ENCODE measurements at regions not wholly inside any gene's neighbourhood (a gene's known extent, or its start where the extent isn't known, plus 50 kb on each side); places are given as distances from the start of the nearest gene placed in this dataset.

GRCh38 chr16:6349725-6350124, 982.9 kb upstream of the RBFOX1 start:
- DNase-seq, result no peak

- no peak for DNase-seq
These were observed 987.6 kb upstream of the RBFOX1 start for GRCh38 chr16:6345090-6345489.

DNA sequence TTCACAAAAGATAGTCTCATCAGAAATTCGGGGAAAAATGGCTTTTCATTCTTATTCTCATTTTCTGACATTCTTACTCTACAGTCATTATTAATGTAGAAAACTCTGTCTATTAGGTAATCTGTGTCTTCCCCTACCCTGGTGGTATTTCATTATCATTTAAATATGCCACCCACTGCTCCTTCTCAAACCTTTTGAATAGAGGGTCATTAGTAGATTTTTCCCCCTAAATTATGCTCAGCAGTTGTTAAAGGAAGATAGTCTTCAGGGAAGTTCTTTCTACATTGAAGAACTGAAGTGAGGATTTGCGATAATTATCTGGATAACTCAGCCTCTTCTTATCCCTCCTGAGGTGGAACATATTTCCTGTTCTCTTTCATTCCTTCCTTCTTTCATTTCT, 989.5 kb upstream of the RBFOX1 start:
- no peak for DNase-seq

- DNase-seq, result no peak
These were observed 990.7 kb upstream of the RBFOX1 start for GRCh38 chr16:6341981-6342380.

- DNase-seq, result no peak
These were observed 997.6 kb upstream of the RBFOX1 start for GRCh38 chr16:6335072-6335471.

- DNase-seq, result no peak
These were observed 1000.9 kb upstream of the RBFOX1 start for GRCh38 chr16:6331770-6332169.

GRCh38 chr16:6317934-6318333, 1014.7 kb upstream of the RBFOX1 start:
- no peak for DNase-seq

- DNase-seq, result no peak
These were observed 1023.4 kb upstream of the RBFOX1 start for GRCh38 chr16:6309271-6309670.

GRCh38 chr16:6308176-6308575, 1024.5 kb upstream of the RBFOX1 start:
- no peak for DNase-seq

- DNase-seq, result no peak
These were observed 1032.1 kb upstream of the RBFOX1 start for GRCh38 chr16:6300523-6300922.

DNA sequence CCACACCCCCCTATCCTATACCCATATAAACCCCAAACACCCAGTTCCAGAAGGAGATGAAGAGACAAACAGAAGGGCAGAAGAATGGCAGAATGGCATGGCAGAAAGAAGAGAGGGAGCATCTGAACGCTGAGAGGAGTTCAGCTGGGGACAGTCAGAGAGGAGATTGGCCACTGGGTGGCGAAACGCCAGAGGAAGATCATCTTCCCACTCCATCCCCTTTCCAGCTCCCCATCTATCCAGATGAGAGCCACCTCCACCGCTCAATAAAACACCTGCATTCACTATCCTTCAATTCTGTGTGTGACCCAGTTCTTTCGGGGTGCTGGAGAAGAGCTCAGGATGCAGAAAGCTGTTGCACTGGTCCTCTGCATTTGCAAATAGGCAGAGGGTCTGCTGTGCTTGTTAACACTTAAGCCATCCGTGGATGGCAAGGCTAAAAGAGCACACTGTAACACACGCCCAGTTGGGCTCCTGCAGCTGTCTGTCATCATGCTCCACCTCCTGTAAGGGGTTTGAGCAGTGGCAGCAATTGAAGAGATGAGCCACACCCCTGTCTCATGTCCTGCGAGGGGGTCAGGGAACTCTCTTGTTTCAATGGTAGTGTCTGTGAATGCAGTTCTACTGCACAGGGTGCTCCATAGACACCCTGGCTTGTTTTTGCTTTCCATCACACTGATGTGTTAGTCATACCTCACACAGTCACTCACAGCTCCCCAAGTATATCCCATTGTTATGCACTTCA, 1034.8 kb upstream of the RBFOX1 start:
- DNase-seq, result no peak

DNA sequence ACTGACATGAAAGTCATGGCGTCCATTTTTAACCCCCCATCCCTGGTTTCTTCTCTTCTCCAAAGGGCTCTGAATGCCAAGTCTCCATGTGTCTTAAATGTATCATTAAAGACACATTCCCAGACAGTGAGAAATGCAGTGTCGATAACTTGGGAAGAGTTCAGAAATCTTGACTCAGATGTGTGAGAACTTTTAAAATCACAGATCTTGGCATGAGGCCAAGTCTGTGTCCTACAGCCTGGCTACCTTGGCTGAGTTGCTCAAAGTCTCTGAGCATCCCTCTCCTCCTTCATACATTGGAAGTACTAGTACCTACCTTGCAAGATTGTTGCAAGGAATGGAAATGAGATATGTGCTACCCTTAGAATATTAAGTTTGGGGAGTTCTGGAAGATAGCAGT, 1046.5 kb upstream of the RBFOX1 start:
- DNase-seq, result no peak

DNA sequence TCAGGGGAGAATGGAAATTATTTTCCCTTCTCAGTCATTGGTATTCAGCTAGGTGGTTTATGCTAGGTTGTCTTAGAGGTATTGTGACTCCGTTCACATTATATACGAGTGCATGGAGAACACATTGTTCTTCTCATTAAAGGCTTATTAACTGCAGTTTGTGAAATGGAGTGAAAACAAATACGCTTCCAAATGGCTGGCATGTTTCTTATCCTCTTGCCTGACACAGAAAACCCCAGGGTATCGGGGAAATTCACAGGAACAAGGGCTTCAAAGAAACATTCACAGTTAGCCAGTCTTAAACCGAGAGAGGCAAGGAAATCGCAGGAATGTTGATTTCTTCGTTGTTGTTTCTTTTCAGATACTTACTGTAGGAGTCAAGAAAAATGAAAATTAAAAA, 1047.9 kb upstream of the RBFOX1 start:
- no peak for DNase-seq

DNA sequence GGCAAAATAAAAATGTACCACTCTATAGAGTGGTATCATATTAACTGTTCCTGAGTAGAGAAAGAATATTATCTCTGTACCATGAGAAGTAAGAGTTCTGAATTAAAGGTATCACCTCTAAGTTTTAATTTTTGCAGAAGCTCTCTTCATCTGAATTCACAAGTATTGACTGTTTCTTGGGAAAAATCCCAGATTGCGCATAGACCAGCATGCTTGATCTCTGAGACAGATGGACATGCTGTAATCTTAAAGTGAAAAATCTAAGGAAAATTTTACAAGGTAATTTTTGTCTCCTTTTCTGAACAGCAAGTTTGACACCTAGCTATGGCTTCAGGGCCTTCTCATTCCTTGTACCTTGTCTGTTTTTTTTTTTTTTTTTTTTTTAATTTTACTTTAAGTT, 1050.7 kb upstream of the RBFOX1 start:
- no peak for DNase-seq

- DNase-seq, result no peak
These were observed 1051.4 kb upstream of the RBFOX1 start for GRCh38 chr16:6281274-6281673.

- no peak for DNase-seq
These were observed 1052.6 kb upstream of the RBFOX1 start for GRCh38 chr16:6280055-6280454.

DNA sequence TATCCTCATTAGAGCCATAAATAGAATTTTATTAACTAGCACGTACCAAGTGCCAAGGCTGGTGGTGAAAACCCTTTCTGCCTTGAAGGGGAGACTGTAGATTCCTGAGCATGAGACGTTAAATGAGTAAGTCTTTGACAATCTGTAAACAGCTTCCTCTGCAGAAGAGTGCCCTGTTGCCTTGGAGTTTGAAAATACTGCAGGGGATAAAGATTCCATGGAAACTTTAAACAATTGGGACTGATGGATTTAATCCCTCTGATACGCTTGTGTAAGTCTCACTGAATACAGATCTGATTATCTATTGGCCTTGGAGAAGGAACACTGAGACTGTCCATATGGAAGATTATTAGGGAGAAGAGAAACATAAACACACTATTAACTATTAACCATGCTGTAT, 1053.4 kb upstream of the RBFOX1 start:
- DNase-seq, result no peak

- no peak for DNase-seq
These were observed 1058.3 kb upstream of the RBFOX1 start for GRCh38 chr16:6274351-6274750.

DNA sequence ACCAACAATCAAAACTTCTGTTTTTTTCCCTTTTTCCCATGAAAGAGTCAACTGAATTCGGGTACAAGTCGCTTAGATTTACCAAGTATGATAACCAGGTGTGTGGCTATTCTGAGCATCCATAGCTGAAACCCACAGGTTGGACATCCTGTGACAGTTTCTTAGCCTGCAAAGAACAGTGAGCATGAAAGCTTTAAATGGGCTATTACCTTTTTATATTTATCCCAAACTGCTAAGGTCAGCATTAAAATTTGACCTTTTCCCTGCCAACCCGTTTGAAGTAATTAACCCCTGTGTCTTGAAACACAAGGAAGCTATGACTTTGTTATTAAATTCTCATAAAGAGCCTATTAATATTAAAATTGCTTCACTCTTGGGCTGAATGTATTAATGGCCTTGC, 1065.0 kb upstream of the RBFOX1 start:
- DNase-seq, result no peak

GRCh38 chr16:6266703-6267102, 1065.9 kb upstream of the RBFOX1 start:
- no peak for DNase-seq

DNA sequence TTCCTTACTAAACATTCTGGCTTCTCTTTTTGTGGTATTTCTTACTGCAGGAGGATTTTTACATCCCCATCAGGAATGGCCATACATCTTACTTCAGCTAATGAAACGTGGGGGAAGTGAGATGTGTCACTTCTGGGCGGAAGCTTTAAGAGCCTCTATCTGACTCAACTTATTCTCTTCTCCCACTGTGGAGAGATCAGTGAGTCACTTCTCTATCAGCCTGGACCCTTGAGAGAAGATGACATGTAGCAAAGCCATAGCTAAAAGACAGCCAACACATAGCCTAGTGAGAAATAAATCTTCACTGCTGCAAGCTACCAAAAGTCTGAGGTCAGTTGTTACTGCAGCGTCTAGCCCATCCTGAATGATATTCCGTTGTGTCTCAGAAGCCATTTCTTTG, 1066.7 kb upstream of the RBFOX1 start:
- no peak for DNase-seq

- DNase-seq, result no peak
These were observed 1074.6 kb upstream of the RBFOX1 start for GRCh38 chr16:6258056-6258455.

GRCh38 chr16:6252541-6252940, 1080.1 kb upstream of the RBFOX1 start:
- DNase-seq, result no peak

- no peak for DNase-seq
These were observed 1082.1 kb upstream of the RBFOX1 start for GRCh38 chr16:6250511-6250910.

GRCh38 chr16:6249863-6250262, 1082.8 kb upstream of the RBFOX1 start:
- no peak for DNase-seq

All from effector CD4-positive, alpha-beta T cell (primary cell).